ENCODE measurements at regions not wholly inside any gene's neighbourhood (a gene's known extent, or its start where the extent isn't known, plus 50 kb on each side); places are given as distances from the start of the nearest gene placed in this dataset.

- ATAC-seq (replicated peaks; ENCODE audit: extremely low read depth, poor library complexity, severe bottlenecking) (no peak), DNase-seq (ENCODE audit: low spot score in 2 of 2) (no peak)
- Mint-ChIP-seq H3K27me3 (peaks cover 36% of the 10 kb centered on the region), H3K4me1 (no peaks in the 10 kb centered on the region), H3K4me3 (no peak overlapping the region), H3K27ac (ENCODE audit: low read depth) (no peak overlapping the region), H3K9me3 (no peaks in the 10 kb centered on the region), H3K36me3 (ENCODE audit: insufficient read depth) (no peaks in the 10 kb centered on the region)
Measured at GRCh38 chr9:88026118-88026479, 51.8 kb upstream of the CDK20 start.

- Mint-ChIP-seq H3K9me3 (no peaks in the 10 kb centered on the region), H3K4me3 (no peak overlapping the region), H3K4me1 (no peaks in the 10 kb centered on the region), H3K27ac (ENCODE audit: low read depth) (no peak overlapping the region), H3K27me3 (peaks cover 35% of the 10 kb centered on the region), H3K36me3 (ENCODE audit: insufficient read depth) (no peaks in the 10 kb centered on the region)
- ATAC-seq (replicated peaks; ENCODE audit: extremely low read depth, poor library complexity, severe bottlenecking) (no peak), DNase-seq (ENCODE audit: low spot score in 2 of 2) (no peak)
Measured at GRCh38 chr9:88025411-88026117, 51.2 kb upstream of the CDK20 start.

- Mint-ChIP-seq H3K4me3 (no peak overlapping the region), H3K27me3 (peaks cover 28% of the 10 kb centered on the region), H3K9me3 (no peaks in the 10 kb centered on the region), H3K36me3 (ENCODE audit: insufficient read depth) (no peaks in the 10 kb centered on the region), H3K27ac (ENCODE audit: low read depth) (no peak overlapping the region), H3K4me1 (no peaks in the 10 kb centered on the region)
- DNase-seq (ENCODE audit: low spot score in 2 of 2) (no peak), ATAC-seq (replicated peaks; ENCODE audit: extremely low read depth, poor library complexity, severe bottlenecking) (no peak)
Measured at GRCh38 chr9:88024896-88025295, 50.6 kb upstream of the CDK20 start.
